NCI-H1417 (cell line): ENCODE measurements at regions not wholly inside any gene's neighbourhood (a gene's known extent, or its start where the extent isn't known, plus 50 kb on each side); places are given as distances from the start of the nearest gene placed in this dataset.

Experiments
- DNase-seq, 3 experiments: peaks; one replicate each; lab custom pipeline; 2025; lab: John Stamatoyannopoulos, UW

GRCh38 chr4:123990310-123990870 is 593.8 kb downstream of the SPRY1 start:
- no peak for DNase-seq

- no peak for DNase-seq
These were observed 598.3 kb downstream of the SPRY1 start for GRCh38 chr4:123994917-123995316.

GRCh38 chr4:123995936-123996335 is 599.3 kb downstream of the SPRY1 start:
- DNase-seq: no peak

GRCh38 chr4:123996718-123997510 is 600.3 kb downstream of the SPRY1 start:
- peak in 2 of 3 experiments; percentile 33 to 82 for DNase-seq

- peak in 1 of 3 experiments; percentile 14 for DNase-seq
These were observed 601.3 kb downstream of the SPRY1 start for GRCh38 chr4:123997776-123998449.

- DNase-seq: no peak
These were observed 603.6 kb downstream of the SPRY1 start for GRCh38 chr4:124000233-124000632.

- no peak for DNase-seq
These were observed 619.2 kb downstream of the SPRY1 start for GRCh38 chr4:124015766-124016165.

- no peak for DNase-seq
These were observed 620.7 kb downstream of the SPRY1 start for GRCh38 chr4:124017185-124017785.

- DNase-seq: peak in 2 of 3 experiments; percentile 60 to 75
These were observed 622.1 kb downstream of the SPRY1 start for GRCh38 chr4:124018383-124019317.

- DNase-seq: peak in 2 of 3 experiments; percentile 3 to 31
These were observed 623.4 kb downstream of the SPRY1 start for GRCh38 chr4:124019749-124020549.

- peak in 1 of 3 experiments; percentile 40 for DNase-seq
These were observed 628.4 kb downstream of the SPRY1 start for GRCh38 chr4:124025000-124025399.

GRCh38 chr4:124025428-124025827 is 628.8 kb downstream of the SPRY1 start:
- DNase-seq: peak in 2 of 3 experiments; percentile 3 to 40

GRCh38 chr4:124028182-124028581 is 631.6 kb downstream of the SPRY1 start:
- no peak for DNase-seq

- peak in 1 of 3 experiments; percentile 6 for DNase-seq
These were observed 633.6 kb downstream of the SPRY1 start for GRCh38 chr4:124030147-124030546.

- no peak for DNase-seq
These were observed 635.4 kb downstream of the SPRY1 start for GRCh38 chr4:124032035-124032434.

GRCh38 chr4:124035364-124036041 is 638.9 kb downstream of the SPRY1 start:
- DNase-seq: peak in 1 of 3 experiments; percentile 35

GRCh38 chr4:124037236-124037635 is 640.6 kb downstream of the SPRY1 start:
- DNase-seq: no peak

GRCh38 chr4:124044330-124044729 is 647.7 kb downstream of the SPRY1 start:
- no peak for DNase-seq

- DNase-seq: no peak
These were observed 648.3 kb downstream of the SPRY1 start for GRCh38 chr4:124044867-124045266.

GRCh38 chr4:124046190-124046589 is 649.6 kb downstream of the SPRY1 start:
- DNase-seq: no peak
